Effector memory CD4-positive, alpha-beta T cell (primary cell): ENCODE measurements at regions not wholly inside any gene's neighbourhood (a gene's known extent, or its start where the extent isn't known, plus 50 kb on each side); places are given as distances from the start of the nearest gene placed in this dataset.

ENCODE experiments used
- DNase-seq, 3 donors: peaks; one replicate each; pipeline ENCODE4 v3.0.0-alpha.2; 2020
- H3K27ac ChIP-seq: 2 replicates; pipeline ENCODE4 v1.7.0; 2013; ENCODE audit warnings: mild to moderate bottlenecking, low read length, moderate library complexity; ENCODE audit not compliant: insufficient read depth, poor library complexity, severe bottlenecking
- H3K27me3 ChIP-seq: replicated peaks from 2 replicates; pipeline ENCODE4 v1.7.0; 2013; ENCODE audit warnings: mild to moderate bottlenecking, low read length; ENCODE audit not compliant: insufficient read depth, control insufficient read depth, poor library complexity, severe bottlenecking
- H3K36me3 ChIP-seq: 2 replicates; pipeline ENCODE4 v1.7.0; 2013; ENCODE audit warnings: mild to moderate bottlenecking, low read length, moderate library complexity; ENCODE audit not compliant: control insufficient read depth, insufficient read depth
- H3K4me1 ChIP-seq: 2 replicates; pipeline ENCODE4 v1.7.0; 2013; ENCODE audit warnings: low read length, mild to moderate bottlenecking; ENCODE audit not compliant: control insufficient read depth, insufficient read depth, poor library complexity, severe bottlenecking
- H3K4me3 ChIP-seq: 2 replicates; pipeline ENCODE4 v1.7.0; 2013; ENCODE audit warnings: low read length, low read depth, mild to moderate bottlenecking; ENCODE audit not compliant: insufficient read depth, poor library complexity, severe bottlenecking
- H3K9me3 ChIP-seq: 2 replicates; pipeline ENCODE4 v1.7.0; 2013; ENCODE audit warnings: mild to moderate bottlenecking, low read length, moderate library complexity; ENCODE audit not compliant: control insufficient read depth

- Histone ChIP-seq H3K36me3 (no peaks in the 10 kb centered on the region), H3K27me3 (no peaks in the 10 kb centered on the region), H3K4me1 (no peaks in the 10 kb centered on the region), H3K4me3 (no peak overlapping the region), H3K27ac (no peak overlapping the region), H3K9me3 (no peaks in the 10 kb centered on the region)
- DNase-seq = no peak
Measured at GRCh38 chr2:16151651-16152050, 211.3 kb downstream of the MYCN start.

- no peak for DNase-seq
- H3K4me3 ChIP-seq = no peak overlapping the region
- H3K4me1 ChIP-seq = no peaks in the 10 kb centered on the region
- H3K9me3 ChIP-seq = no peaks in the 10 kb centered on the region
- no peaks in the 10 kb centered on the region for H3K27me3 ChIP-seq
- no peak overlapping the region for H3K27ac ChIP-seq
- H3K36me3 ChIP-seq = no peaks in the 10 kb centered on the region
Measured at GRCh38 chr2:16151281-16151570, 210.9 kb downstream of the MYCN start.

- no peak for DNase-seq
- H3K27ac ChIP-seq = no peak overlapping the region
- no peaks in the 10 kb centered on the region for H3K4me1 ChIP-seq
- no peaks in the 10 kb centered on the region for H3K36me3 ChIP-seq
- no peak overlapping the region for H3K4me3 ChIP-seq
- no peaks in the 10 kb centered on the region for H3K9me3 ChIP-seq
- H3K27me3 ChIP-seq = no peaks in the 10 kb centered on the region
Measured at GRCh38 chr2:16150456-16151280, 210.3 kb downstream of the MYCN start.

- no peak for DNase-seq
- Histone ChIP-seq H3K27me3 (no peaks in the 10 kb centered on the region), H3K36me3 (no peaks in the 10 kb centered on the region), H3K4me1 (no peaks in the 10 kb centered on the region), H3K9me3 (no peaks in the 10 kb centered on the region), H3K27ac (no peak overlapping the region), H3K4me3 (no peak overlapping the region)
Measured at GRCh38 chr2:16149349-16150243, 209.2 kb downstream of the MYCN start.

- no peak for DNase-seq
Measured at GRCh38 chr2:16148632-16149348, 208.4 kb downstream of the MYCN start.

GRCh38 chr2:16142383-16143361 lies 202.3 kb downstream of the MYCN start:
- H3K27me3 ChIP-seq = no peaks in the 10 kb centered on the region
- H3K4me1 ChIP-seq = no peaks in the 10 kb centered on the region
- no peak for DNase-seq
- no peak overlapping the region for H3K4me3 ChIP-seq
- no peaks in the 10 kb centered on the region for H3K9me3 ChIP-seq
- no peaks in the 10 kb centered on the region for H3K36me3 ChIP-seq
- H3K27ac ChIP-seq = no peak overlapping the region

More at GRCh38 chr2:16148632-16149348, 208.4 kb downstream of the MYCN start:
- Histone ChIP-seq H3K27ac (no peak overlapping the region), H3K9me3 (no peaks in the 10 kb centered on the region), H3K4me1 (no peaks in the 10 kb centered on the region), H3K36me3 (no peaks in the 10 kb centered on the region), H3K4me3 (no peak overlapping the region), H3K27me3 (no peaks in the 10 kb centered on the region)

- Histone ChIP-seq H3K9me3 (no peaks in the 10 kb centered on the region), H3K4me1 (no peaks in the 10 kb centered on the region), H3K27ac (no peak overlapping the region), H3K27me3 (no peaks in the 10 kb centered on the region), H3K36me3 (no peaks in the 10 kb centered on the region), H3K4me3 (no peak overlapping the region)
- no peak for DNase-seq
Measured at GRCh38 chr2:16141641-16141921, 201.2 kb downstream of the MYCN start.

GRCh38 chr2:16140771-16141640 lies 200.7 kb downstream of the MYCN start:
- no peak for DNase-seq

More at GRCh38 chr2:16140771-16141640, 200.7 kb downstream of the MYCN start:
- H3K27me3 ChIP-seq = no peaks in the 10 kb centered on the region
- H3K27ac ChIP-seq = no peak overlapping the region
- no peak overlapping the region for H3K4me3 ChIP-seq
- no peaks in the 10 kb centered on the region for H3K9me3 ChIP-seq
- H3K36me3 ChIP-seq = no peaks in the 10 kb centered on the region
- H3K4me1 ChIP-seq = no peaks in the 10 kb centered on the region
